T-cell (primary cell): ENCODE measurements at regions not wholly inside any gene's neighbourhood (a gene's known extent, or its start where the extent isn't known, plus 50 kb on each side); places are given as distances from the start of the nearest gene placed in this dataset.

Experiments
- ATAC-seq, 4 experiments: fragments of 200-7000 bp in 3 of 4; fragments of 150-1000 bp in 1 of 4; cut with Tn5 transposase; replicated peaks in 1 of 4; 1 replicate in 3 of 4; 2 replicates in 1 of 4; pipeline ENCODE4 v1.10.0; 2021; ENCODE audit warnings: moderate library complexity in 3 of 4, mild to moderate bottlenecking in 2 of 4, moderate number of reproducible peaks in 1 of 4
- CTCF ChIA-PET, 2 donors: fragments of 300-600 bp; sonication (Branson Sonifier 250); formaldehyde crosslinking; loops; one replicate each; lab custom pipeline; 2022; ENCODE audit warnings: antibody characterized with exemption in 2 of 2; lab: Charles Lee
- POLR2A ChIA-PET, 2 donors: fragments of 300-600 bp; sonication (Branson Sonifier 250); formaldehyde crosslinking; loops; one replicate each; lab custom pipeline; 2022; ENCODE audit warnings: antibody characterized with exemption in 2 of 2; lab: Charles Lee
- DNase-seq, 35 experiments: peaks; one replicate each; pipeline versions ENCODE4 v3.0.0 to v3.0.0-alpha.2; 2013 to 2023
- H3K27ac ChIP-seq: one replicate; pipeline ENCODE4 v1.5.1; 2013; ENCODE audit warnings: low read length
- H3K27me3 ChIP-seq, 2 experiments: replicated peaks in 1 of 2; 1 replicate in 1 of 2; 2 replicates in 1 of 2; pipeline versions ENCODE4 v1.6.1 to v1.7.0; 2013; ENCODE audit warnings: low read length in 1 of 2, mixed read lengths in 1 of 2; ENCODE audit not compliant: control insufficient read depth in 2 of 2, insufficient read depth in 2 of 2; ENCODE audit errors: extremely low read depth in 1 of 2
- H3K36me3 ChIP-seq, 2 donors: 1 replicate in 1 of 2; 2 replicates in 1 of 2; pipeline versions ENCODE4 v1.6.1 to v1.7.0; 2013; ENCODE audit warnings: low read length in 1 of 2; ENCODE audit not compliant: control insufficient read depth in 2 of 2, insufficient read depth in 1 of 2; ENCODE audit errors: extremely low read depth in 1 of 2
- H3K4me1 ChIP-seq, 2 experiments: 1 replicate in 1 of 2; 2 replicates in 1 of 2; pipeline versions ENCODE4 v1.6.1 to v1.7.0; 2013; ENCODE audit warnings: low read length in 2 of 2, mixed read lengths in 1 of 2; ENCODE audit not compliant: insufficient read depth in 2 of 2, control insufficient read depth in 1 of 2; ENCODE audit errors: extremely low read depth in 1 of 2
- H3K4me3 ChIP-seq, 2 donors: 1 replicate in 1 of 2; 2 replicates in 1 of 2; pipeline versions ENCODE4 v1.5.1 to v1.7.0; 2013; ENCODE audit warnings: mild to moderate bottlenecking in 2 of 2, low read length in 1 of 2, moderate library complexity in 1 of 2; ENCODE audit not compliant: control insufficient read depth in 1 of 2; ENCODE audit errors: extremely low read depth in 1 of 2
- H3K9me3 ChIP-seq: 2 replicates; pipeline ENCODE4 v1.7.0; 2013
- H3K27ac Mint-ChIP-seq, 2 donors: one replicate each; pipeline ENCODE4 v1.8.0; 2020 to 2021; ENCODE audit warnings: mild to moderate bottlenecking in 2 of 2, mixed read lengths in 2 of 2
- H3K27me3 Mint-ChIP-seq, 2 donors: one replicate each; pipeline ENCODE4 v1.8.0; 2021 to 2022; ENCODE audit warnings: mixed read lengths in 2 of 2
- H3K36me3 Mint-ChIP-seq: one replicate; pipeline ENCODE4 v1.8.0; 2021; ENCODE audit warnings: mixed read lengths
- H3K4me1 Mint-ChIP-seq, 3 donors: one replicate each; pipeline ENCODE4 v1.8.0; 2020 to 2022; ENCODE audit warnings: mixed read lengths in 3 of 3, mild to moderate bottlenecking in 1 of 3
- H3K4me3 Mint-ChIP-seq, 3 donors: one replicate each; pipeline ENCODE4 v1.8.0; 2020 to 2022; ENCODE audit warnings: mild to moderate bottlenecking in 3 of 3, mixed read lengths in 3 of 3, moderate library complexity in 3 of 3
- H3K9me3 Mint-ChIP-seq, 3 donors: one replicate each; pipeline ENCODE4 v1.8.0; 2020 to 2022; ENCODE audit warnings: mixed read lengths in 3 of 3
- whole genome bisulfite sequencing: methylation state at CpG from one replicate; pipeline ENCODE4 v1.1.5; 2013; ENCODE audit warnings: missing lambda C conversion rate; ENCODE audit not compliant: insufficient coverage; 5-methylcytosine and 5-hydroxymethylcytosine counted together

DNA sequence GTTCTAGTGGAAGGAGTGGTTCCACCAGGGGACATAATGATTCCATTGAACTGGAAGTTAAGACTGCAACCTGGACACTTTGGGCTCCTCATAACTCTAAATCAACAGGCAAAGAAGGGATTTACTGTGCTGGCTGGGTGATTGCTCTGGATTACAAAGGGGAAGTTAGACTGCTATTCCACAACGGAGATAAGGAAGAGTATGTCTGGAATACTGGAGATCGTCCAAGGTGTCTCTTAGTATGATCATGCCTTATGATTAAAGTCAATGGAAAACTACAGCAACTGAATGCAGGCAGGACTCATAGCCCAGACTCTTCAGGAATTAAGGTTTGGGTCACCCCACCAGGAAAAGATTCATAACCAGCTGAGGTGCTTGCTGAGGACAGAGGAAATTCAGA lies 310.6 kb upstream of the MGMT start:
- Histone ChIP-seq H3K27me3 (peaks cover 0 to 2% of the 10 kb centered on the region in 2 experiments), H3K36me3 (no peaks in the 10 kb centered on the region), H3K4me1 (no peaks in the 10 kb centered on the region), H3K9me3 (no peaks in the 10 kb centered on the region), H3K4me3 (no peak overlapping the region), H3K27ac (no peak overlapping the region)
- Mint-ChIP-seq H3K4me1 (no peaks in the 10 kb centered on the region), H3K27me3 (peaks cover 0 to under 1% of the 10 kb centered on the region in 2 donors), H3K4me3 (no peak overlapping the region), H3K27ac (no peak overlapping the region), H3K9me3 (peaks cover 3 to 14% (median 4%) of the 10 kb centered on the region in 3 donors), H3K36me3 (no peaks in the 10 kb centered on the region)
- DNase-seq (no peak), ATAC-seq (no peak)
- 90% methylated on average over 2 of the region's 2 CpGs for WGBS
- CTCF ChIA-PET, result no interaction called here
- POLR2A ChIA-PET, result interaction anchor here in 1 of 2 donors (0.6 kb wide), 1 partner anchor 68 kb away, joined by 3 read pairs; no protein-coding TSS in a partner anchor

DNA sequence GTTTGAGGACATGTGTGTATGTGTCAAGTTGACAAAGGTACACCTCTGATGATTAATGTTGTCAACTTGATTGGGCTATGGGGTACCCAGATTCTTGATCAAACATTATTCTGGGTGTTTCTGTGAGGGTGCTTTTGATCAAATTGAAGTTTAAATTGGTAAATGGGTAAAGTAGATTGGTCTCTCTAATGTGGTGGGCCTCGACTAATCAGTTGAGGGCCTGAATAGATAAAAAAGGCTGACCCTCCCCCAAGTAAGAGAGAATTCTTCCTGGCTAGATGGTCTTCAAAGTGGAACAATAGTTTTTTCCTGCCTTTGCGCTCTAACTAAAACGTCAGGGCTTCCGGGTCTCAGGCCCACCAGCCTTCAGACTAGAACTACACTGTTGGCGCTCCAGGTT lies 309.9 kb upstream of the MGMT start:
- DNase-seq (no peak), ATAC-seq (no peak)
- WGBS, result 97% methylated on average over 4 of the region's 5 CpGs
- Histone ChIP-seq H3K9me3 (no peaks in the 10 kb centered on the region), H3K36me3 (no peaks in the 10 kb centered on the region), H3K4me3 (no peak overlapping the region), H3K4me1 (no peaks in the 10 kb centered on the region), H3K27ac (no peak overlapping the region), H3K27me3 (peaks cover 0 to 2% of the 10 kb centered on the region in 2 experiments)
- H3K36me3 Mint-ChIP-seq, result no peaks in the 10 kb centered on the region
- ChIA-PET POLR2A (no interaction called here), CTCF (no interaction called here)
- no peaks in the 10 kb centered on the region for H3K27me3 Mint-ChIP-seq
- no peaks in the 10 kb centered on the region for H3K4me1 Mint-ChIP-seq
- no peak overlapping the region for H3K4me3 Mint-ChIP-seq
- no peak overlapping the region for H3K27ac Mint-ChIP-seq
- peaks cover 3 to 14% (median 4%) of the 10 kb centered on the region in 3 donors for H3K9me3 Mint-ChIP-seq

DNA sequence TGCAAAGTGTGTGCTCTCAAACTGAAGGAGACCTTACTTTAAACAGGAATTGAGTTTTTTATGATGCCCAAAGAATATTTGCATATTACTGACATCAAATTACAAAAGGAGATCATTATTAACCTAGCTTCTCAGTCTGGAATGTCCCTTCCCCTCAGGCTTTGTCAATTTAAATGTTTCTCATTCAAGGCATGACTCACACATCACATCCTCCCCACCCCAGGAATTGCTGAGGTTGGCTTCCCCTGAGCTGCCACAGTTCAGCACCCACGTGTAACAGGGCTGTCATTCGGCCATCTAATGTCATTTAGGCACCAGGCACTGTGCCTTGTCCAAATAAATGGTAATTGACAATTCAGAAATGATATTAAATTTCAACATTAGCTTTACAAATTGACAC lies 305.9 kb upstream of the MGMT start:
- no peaks in the 10 kb centered on the region for H3K36me3 Mint-ChIP-seq
- DNase-seq, result no peak
- no peaks in the 10 kb centered on the region for H3K36me3 ChIP-seq
- H3K9me3 Mint-ChIP-seq, result peaks cover 0 to 4% (median 0%) of the 10 kb centered on the region in 3 donors
- POLR2A ChIA-PET, result no interaction called here
- no CpG with 5 or more reads among the region's 2 CpGs for WGBS
- no peaks in the 10 kb centered on the region for H3K4me1 Mint-ChIP-seq
- no peak overlapping the region for H3K4me3 ChIP-seq
- H3K27me3 Mint-ChIP-seq, result peaks cover 0 to 5% of the 10 kb centered on the region in 2 donors
- ATAC-seq, result peak in 1 of 4 experiments; percentile 68
- H3K27me3 ChIP-seq, result peaks cover 0 to 2% of the 10 kb centered on the region in 2 experiments
- H3K27ac ChIP-seq, result no peak overlapping the region
- no peaks in the 10 kb centered on the region for H3K9me3 ChIP-seq
- H3K4me3 Mint-ChIP-seq, result no peak overlapping the region
- CTCF ChIA-PET, result no interaction called here
- no peaks in the 10 kb centered on the region for H3K4me1 ChIP-seq
- H3K27ac Mint-ChIP-seq, result no peak overlapping the region

DNA sequence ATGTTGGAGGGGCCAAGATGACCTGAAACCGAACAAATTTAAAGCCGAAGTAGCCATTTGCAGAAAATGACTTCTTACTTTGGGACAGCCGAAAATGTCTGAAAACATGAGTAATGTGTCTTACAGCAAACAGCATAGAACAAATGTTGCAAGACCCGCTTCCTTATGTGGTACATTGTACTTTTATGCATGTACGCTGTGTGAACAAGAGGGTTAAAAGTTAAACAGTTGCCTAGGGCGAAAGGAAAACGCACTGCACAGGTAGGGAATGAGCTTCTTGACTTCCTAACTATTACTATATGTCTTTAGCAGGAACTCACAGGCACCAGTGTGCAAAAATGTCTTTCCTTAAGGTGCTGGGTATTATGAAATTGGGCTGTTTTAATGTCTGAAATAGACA lies 303.5 kb upstream of the MGMT start:
- no peak overlapping the region for H3K27ac Mint-ChIP-seq
- H3K9me3 Mint-ChIP-seq, result peaks cover 0 to under 1% (median 0%) of the 10 kb centered on the region in 3 donors
- WGBS, result 96% methylated on average over 3 of the region's 7 CpGs
- ATAC-seq (no peak), DNase-seq (no peak)
- ChIA-PET CTCF (no interaction called here), POLR2A (no interaction called here)
- H3K36me3 Mint-ChIP-seq, result no peaks in the 10 kb centered on the region
- Histone ChIP-seq H3K4me1 (no peaks in the 10 kb centered on the region), H3K36me3 (no peaks in the 10 kb centered on the region), H3K4me3 (no peak overlapping the region), H3K27me3 (peaks cover 0 to 2% of the 10 kb centered on the region in 2 experiments), H3K9me3 (no peaks in the 10 kb centered on the region), H3K27ac (no peak overlapping the region)
- peaks cover 0 to 6% of the 10 kb centered on the region in 2 donors for H3K27me3 Mint-ChIP-seq
- no peaks in the 10 kb centered on the region for H3K4me1 Mint-ChIP-seq
- H3K4me3 Mint-ChIP-seq, result no peak overlapping the region

DNA sequence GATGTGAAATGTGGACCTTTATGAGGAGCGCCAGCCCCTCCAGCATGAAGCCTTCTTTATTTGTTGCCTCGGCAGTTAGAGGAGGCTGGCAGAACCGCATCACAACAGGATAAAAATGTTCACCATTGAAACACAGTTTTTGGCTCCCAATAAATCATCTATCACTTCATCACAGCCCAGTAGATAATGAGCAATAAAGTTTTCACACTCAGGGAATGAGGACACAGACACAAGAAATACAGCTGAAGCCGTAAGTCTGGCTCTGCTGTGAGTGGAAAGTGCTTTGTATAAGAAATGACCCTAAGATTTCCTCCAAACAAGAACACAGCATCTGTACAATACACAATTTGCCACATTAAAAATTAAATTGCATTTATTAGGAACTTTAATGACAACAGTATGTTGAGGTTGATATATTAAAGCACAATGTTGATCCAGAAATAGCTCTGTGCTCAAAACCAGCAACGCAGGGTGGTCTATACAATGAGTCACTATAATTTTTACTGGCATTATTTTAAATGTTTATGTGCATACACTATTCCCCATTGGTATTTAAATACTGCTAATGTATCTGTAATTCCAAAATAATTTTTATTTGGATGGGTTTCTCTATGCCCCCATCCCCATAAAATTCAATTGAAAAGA lies 301.8 kb upstream of the MGMT start:
- Mint-ChIP-seq H3K9me3 (no peaks in the 10 kb centered on the region), H3K27me3 (peaks cover 0 to 10% of the 10 kb centered on the region in 2 donors), H3K27ac (no peak overlapping the region), H3K36me3 (no peaks in the 10 kb centered on the region), H3K4me3 (no peak overlapping the region), H3K4me1 (no peaks in the 10 kb centered on the region)
- CTCF ChIA-PET, result no interaction called here
- H3K4me1 ChIP-seq, result no peaks in the 10 kb centered on the region
- POLR2A ChIA-PET, result interaction anchor here in 1 of 2 donors (0.6 kb wide), 1 partner anchor 67 kb away, joined by 3 read pairs; no protein-coding TSS in a partner anchor
- no peak overlapping the region for H3K27ac ChIP-seq
- DNase-seq, result no peak
- ATAC-seq, result no peak
- no peaks in the 10 kb centered on the region for H3K36me3 ChIP-seq
- no peak overlapping the region for H3K4me3 ChIP-seq
- H3K27me3 ChIP-seq, result peaks cover 0 to 2% of the 10 kb centered on the region in 2 experiments
- WGBS, result 80% methylated on average over 1 of the region's 5 CpGs
- H3K9me3 ChIP-seq, result no peaks in the 10 kb centered on the region

- CTCF ChIA-PET, result no interaction called here
Measured at GRCh38 chr10:129165770-129166169, 301.3 kb upstream of the MGMT start.

More at GRCh38 chr10:129165770-129166169, 301.3 kb upstream of the MGMT start:
- Mint-ChIP-seq H3K9me3 (no peaks in the 10 kb centered on the region), H3K4me3 (no peak overlapping the region), H3K27me3 (peaks cover 0 to 10% of the 10 kb centered on the region in 2 donors), H3K27ac (no peak overlapping the region), H3K4me1 (no peaks in the 10 kb centered on the region), H3K36me3 (no peaks in the 10 kb centered on the region)
- DNase-seq (no peak), ATAC-seq (no peak)
- Histone ChIP-seq H3K27ac (no peak overlapping the region), H3K4me1 (no peaks in the 10 kb centered on the region), H3K27me3 (peaks cover 0 to 2% of the 10 kb centered on the region in 2 experiments), H3K4me3 (no peak overlapping the region), H3K9me3 (no peaks in the 10 kb centered on the region), H3K36me3 (no peaks in the 10 kb centered on the region)
- WGBS, result no CpG with 5 or more reads among the region's 1 CpG
- POLR2A ChIA-PET, result no interaction called here
